H1 (cell line): ENCODE measurements at regions not wholly inside any gene's neighbourhood (a gene's known extent, or its start where the extent isn't known, plus 50 kb on each side); places are given as distances from the start of the nearest gene placed in this dataset.
A peak's percentile ranks its signal among the peaks of the same experiment; 100 is the strongest.

Experiments
- CHD2 ChIP-seq: IDR thresholded peaks from 2 replicates; pipeline ENCODE4 v1.6.1; 2012; ENCODE audit warnings: low read length, improper control_type of control experiment
- EP300 ChIP-seq, 2 experiments: IDR thresholded peaks; 1 replicate in 1 of 2; 2 replicates in 1 of 2; pipeline ENCODE4 v1.6.1; 2011 to 2012; ENCODE audit warnings: low read depth in 2 of 2, low read length in 2 of 2, mild to moderate bottlenecking in 2 of 2, borderline replicate concordance in 1 of 2, inconsistent platforms in 1 of 2, moderate library complexity in 1 of 2
- EZH2 ChIP-seq: fragments of 200-600 bp; sonication (generic); IDR thresholded peaks from 2 replicates; pipeline ENCODE4 v1.7.1; 2012; ENCODE audit warnings: low read depth, mild to moderate bottlenecking, moderate library complexity, low read length, inconsistent platforms; ENCODE audit not compliant: severe bottlenecking
- KDM4A ChIP-seq: IDR thresholded peaks from one replicate; pipeline ENCODE4 v1.7.1; 2012; ENCODE audit warnings: low read depth, mild to moderate bottlenecking, moderate library complexity, low read length, inconsistent platforms; ENCODE audit not compliant: severe bottlenecking
- MAFK ChIP-seq: IDR thresholded peaks from 2 replicates; pipeline ENCODE4 v1.6.1; 2012; ENCODE audit warnings: low read depth, mild to moderate bottlenecking, improper control_type of control experiment, low read length
- POLR2AphosphoS5 ChIP-seq: IDR thresholded peaks from 2 replicates; pipeline ENCODE4 v1.6.1; 2011; ENCODE audit warnings: low read depth, low read length
- SIN3A ChIP-seq, 2 experiments: IDR thresholded peaks in 1 of 2; conservative IDR thresholded peaks in 1 of 2; 2 replicates each; pipeline ENCODE4 v1.6.1; 2011 to 2012; ENCODE audit warnings: low read length in 2 of 2, improper control_type of control experiment in 1 of 2, low read depth in 1 of 2, mild to moderate bottlenecking in 1 of 2
- TF ChIP-seq, protein P1 (sequence below), 3 experiments: IDR thresholded peaks; 1 replicate in 2 of 3; 2 replicates in 1 of 3; pipeline versions ENCODE4 v1.5.1 to v1.6.1; 2011; ENCODE audit warnings: low read length in 3 of 3, mild to moderate bottlenecking in 3 of 3, inconsistent platforms in 2 of 3, low read depth in 1 of 3, moderate library complexity in 1 of 3; ENCODE audit not compliant: insufficient read depth in 1 of 3; ENCODE audit errors: control extremely low read depth in 1 of 3
- TF ChIP-seq, protein P2 (sequence below): IDR thresholded peaks from 2 replicates; pipeline ENCODE4 v1.6.1; 2011; ENCODE audit warnings: low read depth, mild to moderate bottlenecking, low read length; ENCODE audit not compliant: insufficient read depth

DNA sequence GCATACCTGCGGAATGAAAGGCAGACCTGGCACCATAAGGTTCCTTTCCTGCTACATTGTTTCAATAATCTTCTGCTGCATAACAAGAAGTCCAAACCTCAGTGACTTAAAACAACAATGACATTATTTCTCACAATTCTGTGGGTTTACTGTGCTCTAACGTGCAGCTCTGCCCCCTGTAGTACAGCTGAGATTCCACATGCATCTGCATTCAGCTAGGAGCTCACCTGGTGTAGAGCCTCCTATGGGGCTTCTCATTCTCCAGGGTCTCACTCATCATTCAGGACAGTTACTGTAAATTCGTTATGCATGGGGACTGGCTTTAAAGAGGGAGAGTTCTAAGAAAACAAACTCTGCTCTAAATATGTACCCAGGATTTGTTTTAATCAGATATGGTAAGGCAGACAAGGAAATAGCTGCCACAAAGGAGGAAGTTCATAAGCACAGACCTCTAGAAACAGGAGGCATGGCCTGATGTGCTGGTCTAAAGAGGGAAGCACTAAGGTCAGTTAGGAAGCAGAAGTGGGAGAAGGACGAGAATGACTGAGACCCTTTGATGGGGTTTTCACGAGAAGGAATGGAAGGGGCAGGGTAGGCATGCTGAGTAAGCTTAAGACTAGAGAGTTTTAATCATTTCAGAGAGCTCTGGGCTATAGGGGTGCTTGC is 347.0 kb downstream of the NEK10 start:
- TF ChIP-seq KDM4A: no peak
- no peak for TF ChIP-seq POLR2AphosphoS5
- TF ChIP-seq, protein P1, sequence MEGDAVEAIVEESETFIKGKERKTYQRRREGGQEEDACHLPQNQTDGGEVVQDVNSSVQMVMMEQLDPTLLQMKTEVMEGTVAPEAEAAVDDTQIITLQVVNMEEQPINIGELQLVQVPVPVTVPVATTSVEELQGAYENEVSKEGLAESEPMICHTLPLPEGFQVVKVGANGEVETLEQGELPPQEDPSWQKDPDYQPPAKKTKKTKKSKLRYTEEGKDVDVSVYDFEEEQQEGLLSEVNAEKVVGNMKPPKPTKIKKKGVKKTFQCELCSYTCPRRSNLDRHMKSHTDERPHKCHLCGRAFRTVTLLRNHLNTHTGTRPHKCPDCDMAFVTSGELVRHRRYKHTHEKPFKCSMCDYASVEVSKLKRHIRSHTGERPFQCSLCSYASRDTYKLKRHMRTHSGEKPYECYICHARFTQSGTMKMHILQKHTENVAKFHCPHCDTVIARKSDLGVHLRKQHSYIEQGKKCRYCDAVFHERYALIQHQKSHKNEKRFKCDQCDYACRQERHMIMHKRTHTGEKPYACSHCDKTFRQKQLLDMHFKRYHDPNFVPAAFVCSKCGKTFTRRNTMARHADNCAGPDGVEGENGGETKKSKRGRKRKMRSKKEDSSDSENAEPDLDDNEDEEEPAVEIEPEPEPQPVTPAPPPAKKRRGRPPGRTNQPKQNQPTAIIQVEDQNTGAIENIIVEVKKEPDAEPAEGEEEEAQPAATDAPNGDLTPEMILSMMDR (IDR thresholded peaks at IDR 0.05; ENCODE audit: control extremely low read depth in 1 of 3, insufficient read depth in 1 of 3, low read depth in 1 of 3, low read length in 3 of 3): peak; percentile 33 to 71 (median 44); a peak in 3 of 4 replicates
- no peak for TF ChIP-seq EZH2
- no peak for TF ChIP-seq EP300 (IDR thresholded peaks at IDR 0.05; ENCODE audit: borderline replicate concordance in 1 of 2, low read depth in 2 of 2, low read length in 2 of 2)
- TF ChIP-seq, protein P2, sequence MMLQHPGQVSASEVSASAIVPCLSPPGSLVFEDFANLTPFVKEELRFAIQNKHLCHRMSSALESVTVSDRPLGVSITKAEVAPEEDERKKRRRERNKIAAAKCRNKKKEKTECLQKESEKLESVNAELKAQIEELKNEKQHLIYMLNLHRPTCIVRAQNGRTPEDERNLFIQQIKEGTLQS: no peak
- TF ChIP-seq CHD2: no peak
- TF ChIP-seq SIN3A (conservative IDR thresholded peaks at IDR 0.05 in 1 of 2, IDR thresholded peaks at IDR 0.05 in 1 of 2; ENCODE audit: low read depth in 1 of 2, low read length in 2 of 2): no peak
- TF ChIP-seq MAFK: no peak
